PC-9 (cell line): ENCODE measurements at regions not wholly inside any gene's neighbourhood (a gene's known extent, or its start where the extent isn't known, plus 50 kb on each side); places are given as distances from the start of the nearest gene placed in this dataset.

Experiments
- EZH2 ChIP-seq: fragments of 200-600 bp; sonication (generic); IDR thresholded peaks from 2 replicates; pipeline ENCODE4 v1.8.0; 2017; ENCODE audit warnings: antibody characterized with exemption, low read depth
- TF ChIP-seq, protein P1 (sequence below): fragments of 200-600 bp; sonication (generic); conservative IDR thresholded peaks from 2 replicates; pipeline ENCODE4 v1.6.1; 2017; ENCODE audit warnings: mixed run types, antibody characterized with exemption, mild to moderate bottlenecking, moderate library complexity

DNA sequence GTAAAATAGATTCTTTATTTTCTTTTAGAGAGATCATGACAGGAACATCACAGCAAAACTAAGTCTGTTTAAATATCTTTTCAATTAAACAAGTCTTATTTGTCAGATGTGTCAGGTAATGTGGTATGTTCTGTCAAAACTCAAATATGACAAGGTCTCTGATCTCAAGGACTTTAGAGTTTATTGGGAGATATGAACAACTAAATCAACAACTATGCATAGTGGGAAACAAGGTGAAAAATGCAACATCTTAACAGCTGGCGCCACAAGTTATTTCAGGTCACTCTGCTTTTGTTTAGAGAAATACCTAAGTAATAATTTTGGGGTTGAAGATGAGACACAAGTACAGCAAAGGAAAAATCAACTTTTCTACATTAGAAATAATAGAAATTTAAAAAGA is 779.4 kb upstream of the ADGRL4 start:
- TF ChIP-seq EZH2: no peak
- TF ChIP-seq, protein P1, sequence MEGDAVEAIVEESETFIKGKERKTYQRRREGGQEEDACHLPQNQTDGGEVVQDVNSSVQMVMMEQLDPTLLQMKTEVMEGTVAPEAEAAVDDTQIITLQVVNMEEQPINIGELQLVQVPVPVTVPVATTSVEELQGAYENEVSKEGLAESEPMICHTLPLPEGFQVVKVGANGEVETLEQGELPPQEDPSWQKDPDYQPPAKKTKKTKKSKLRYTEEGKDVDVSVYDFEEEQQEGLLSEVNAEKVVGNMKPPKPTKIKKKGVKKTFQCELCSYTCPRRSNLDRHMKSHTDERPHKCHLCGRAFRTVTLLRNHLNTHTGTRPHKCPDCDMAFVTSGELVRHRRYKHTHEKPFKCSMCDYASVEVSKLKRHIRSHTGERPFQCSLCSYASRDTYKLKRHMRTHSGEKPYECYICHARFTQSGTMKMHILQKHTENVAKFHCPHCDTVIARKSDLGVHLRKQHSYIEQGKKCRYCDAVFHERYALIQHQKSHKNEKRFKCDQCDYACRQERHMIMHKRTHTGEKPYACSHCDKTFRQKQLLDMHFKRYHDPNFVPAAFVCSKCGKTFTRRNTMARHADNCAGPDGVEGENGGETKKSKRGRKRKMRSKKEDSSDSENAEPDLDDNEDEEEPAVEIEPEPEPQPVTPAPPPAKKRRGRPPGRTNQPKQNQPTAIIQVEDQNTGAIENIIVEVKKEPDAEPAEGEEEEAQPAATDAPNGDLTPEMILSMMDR: no peak
